Thyroid gland (tissue), 4 donors: ENCODE measurements at regions not wholly inside any gene's neighbourhood (a gene's known extent, or its start where the extent isn't known, plus 50 kb on each side); places are given as distances from the start of the nearest gene placed in this dataset.
"Not testable (repeated sequence)": the region's sequence is repeated elsewhere in the genome, so short reads cannot be mapped to it uniquely, and the experiment has no call there.

Experiments used
- DNase-seq, 2 donors: peaks; one replicate each; pipeline ENCODE4 v3.0.0-alpha.2; 2019
- H3K27ac ChIP-seq, 3 donors: fragments of 200-600 bp; sonication (generic); 1 replicate in 2 of 3; 2 replicates in 1 of 3; pipeline ENCODE4 v1.5.1; 2016 to 2019; ENCODE audit warnings: mild to moderate bottlenecking in 1 of 3, moderate library complexity in 1 of 3
- H3K27me3 ChIP-seq: fragments of 200-600 bp; sonication (generic); one replicate; pipeline ENCODE4 v1.5.1; 2019
- H3K36me3 ChIP-seq, 2 donors: fragments of 200-600 bp; sonication (generic); one replicate each; pipeline ENCODE4 v1.5.1; 2016 to 2019
- H3K4me1 ChIP-seq, 2 donors: fragments of 200-600 bp; sonication (generic); one replicate each; pipeline ENCODE4 v1.5.1; 2017 to 2019
- H3K4me3 ChIP-seq, 3 donors: fragments of 200-600 bp; sonication (generic); replicated peaks in 1 of 3; 1 replicate in 2 of 3; 2 replicates in 1 of 3; pipeline ENCODE4 v1.5.1; 2016; ENCODE audit warnings: mild to moderate bottlenecking in 1 of 3
- H3K9me3 ChIP-seq: fragments of 200-600 bp; sonication (generic); one replicate; pipeline ENCODE4 v1.5.1; 2017
- POLR2A ChIP-seq, 2 donors: fragments of 450-650 bp; IDR thresholded peaks; one replicate each; pipeline ENCODE4 v1.6.1; 2017; ENCODE audit warnings: antibody characterized with exemption in 2 of 2, mild to moderate bottlenecking in 2 of 2, moderate library complexity in 1 of 2
- WGBS, 2 donors: methylation state at CpG; one replicate each; pipeline ENCODE4 v1.1.5; 2017; 5-methylcytosine and 5-hydroxymethylcytosine counted together
- intact Hi-C: fragments of 100-400 bp; cut with DNase I; formaldehyde crosslinking; loops from one replicate; pipeline ENCODE4 v1.15.1; 2023
- TF ChIP-seq, protein P1 (sequence below), 6 experiments: fragments of 200-600 bp in 3 of 6; fragments of 450-650 bp in 3 of 6; sonication (generic) in 3 of 6; IDR thresholded peaks; one replicate each; pipeline ENCODE4 v1.5.1; 2016 to 2019; ENCODE audit warnings: antibody characterized with exemption in 6 of 6, mild to moderate bottlenecking in 2 of 6, inconsistent platforms in 1 of 6, moderate library complexity in 1 of 6

DNA sequence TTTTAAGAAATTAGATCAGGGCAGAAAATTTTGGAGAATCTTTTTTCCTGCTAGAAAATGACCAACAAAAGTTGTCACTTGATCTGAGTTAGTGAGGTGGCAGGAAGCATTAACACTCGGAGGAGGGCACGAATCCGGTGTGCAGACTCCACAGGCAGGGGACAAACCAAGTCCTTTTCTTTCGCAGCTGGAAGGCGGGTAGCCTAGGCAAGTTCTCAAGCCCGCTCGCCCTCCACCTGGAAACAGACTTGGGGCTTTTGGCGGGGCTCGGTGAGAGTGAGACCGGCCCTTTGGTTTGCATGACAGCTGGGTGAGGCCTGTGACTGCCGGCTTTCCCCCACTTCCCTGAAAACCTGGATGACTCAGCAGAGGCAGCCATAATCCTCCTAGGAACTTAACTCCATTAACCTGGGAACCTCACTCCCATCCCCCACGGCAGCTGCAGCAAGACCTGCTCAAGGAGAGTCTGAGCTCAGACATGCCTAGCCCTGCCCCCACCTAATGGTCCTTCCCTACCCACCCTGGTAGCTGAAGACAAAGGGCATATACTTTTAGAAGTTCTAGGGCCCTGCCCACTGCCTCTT is 134.8 kb downstream of the MFSD1 start:
- Histone ChIP-seq H3K27me3 (no peaks in the 10 kb centered on the region), H3K27ac (no peak overlapping the region), H3K4me1 (no peaks in the 10 kb centered on the region), H3K9me3 (no peaks in the 10 kb centered on the region), H3K4me3 (no peak overlapping the region), H3K36me3 (no peaks in the 10 kb centered on the region)
- no peak for TF ChIP-seq POLR2A (IDR thresholded peaks at IDR 0.05)
- TF ChIP-seq, protein P1, sequence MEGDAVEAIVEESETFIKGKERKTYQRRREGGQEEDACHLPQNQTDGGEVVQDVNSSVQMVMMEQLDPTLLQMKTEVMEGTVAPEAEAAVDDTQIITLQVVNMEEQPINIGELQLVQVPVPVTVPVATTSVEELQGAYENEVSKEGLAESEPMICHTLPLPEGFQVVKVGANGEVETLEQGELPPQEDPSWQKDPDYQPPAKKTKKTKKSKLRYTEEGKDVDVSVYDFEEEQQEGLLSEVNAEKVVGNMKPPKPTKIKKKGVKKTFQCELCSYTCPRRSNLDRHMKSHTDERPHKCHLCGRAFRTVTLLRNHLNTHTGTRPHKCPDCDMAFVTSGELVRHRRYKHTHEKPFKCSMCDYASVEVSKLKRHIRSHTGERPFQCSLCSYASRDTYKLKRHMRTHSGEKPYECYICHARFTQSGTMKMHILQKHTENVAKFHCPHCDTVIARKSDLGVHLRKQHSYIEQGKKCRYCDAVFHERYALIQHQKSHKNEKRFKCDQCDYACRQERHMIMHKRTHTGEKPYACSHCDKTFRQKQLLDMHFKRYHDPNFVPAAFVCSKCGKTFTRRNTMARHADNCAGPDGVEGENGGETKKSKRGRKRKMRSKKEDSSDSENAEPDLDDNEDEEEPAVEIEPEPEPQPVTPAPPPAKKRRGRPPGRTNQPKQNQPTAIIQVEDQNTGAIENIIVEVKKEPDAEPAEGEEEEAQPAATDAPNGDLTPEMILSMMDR (IDR thresholded peaks at IDR 0.05), result no peak
- intact Hi-C loops, result no loop called here
- WGBS, 2 donors, result 65 to 76% methylated on average over 12 of the region's 12 CpGs
- no peak for DNase-seq

DNA sequence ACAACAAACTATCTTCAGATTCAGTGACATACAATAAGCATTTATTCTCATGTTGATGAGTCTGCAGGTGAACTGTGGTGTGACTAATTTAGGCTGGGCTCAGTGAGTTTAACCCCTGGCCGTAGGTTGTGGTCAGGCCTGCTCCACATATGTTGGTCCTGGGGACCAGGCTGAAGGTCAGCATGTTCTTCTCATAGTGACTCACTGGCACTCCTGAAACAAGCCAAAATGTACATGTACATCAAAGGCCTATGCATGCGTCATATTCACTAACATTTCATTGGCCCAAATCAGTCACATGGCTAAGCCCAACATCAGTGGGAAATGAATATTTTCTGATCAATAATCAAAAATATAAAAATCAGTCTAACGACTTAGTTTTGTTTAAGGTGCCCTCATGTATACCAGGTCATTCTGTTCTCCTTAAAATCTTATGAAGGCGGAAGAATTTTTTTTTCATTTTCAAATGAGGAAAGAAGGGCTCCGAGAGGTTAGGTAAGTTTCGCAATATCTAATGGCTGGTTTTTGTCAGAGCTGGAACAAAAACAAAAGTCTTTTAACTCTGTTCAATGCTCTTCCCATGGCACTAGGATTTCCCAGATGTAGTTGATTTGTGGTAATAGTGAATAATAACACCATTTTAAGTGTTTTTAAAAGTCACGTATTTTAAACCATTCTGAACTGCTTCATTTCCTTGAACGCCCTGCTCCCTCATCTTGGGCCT is 148.5 kb downstream of the MFSD1 start:
- Histone ChIP-seq H3K4me3 (no peak overlapping the region), H3K9me3 (no peaks in the 10 kb centered on the region), H3K27ac (no peak overlapping the region), H3K27me3 (no peaks in the 10 kb centered on the region), H3K36me3 (no peaks in the 10 kb centered on the region), H3K4me1 (no peaks in the 10 kb centered on the region)
- WGBS, 2 donors, result 84 to 85% methylated on average over 8 of the region's 8 CpGs
- intact Hi-C loops, result no loop called here
- DNase-seq, result no peak
- TF ChIP-seq POLR2A (IDR thresholded peaks at IDR 0.05), result no peak
- TF ChIP-seq, protein P1 (IDR thresholded peaks at IDR 0.05), result no peak

DNA sequence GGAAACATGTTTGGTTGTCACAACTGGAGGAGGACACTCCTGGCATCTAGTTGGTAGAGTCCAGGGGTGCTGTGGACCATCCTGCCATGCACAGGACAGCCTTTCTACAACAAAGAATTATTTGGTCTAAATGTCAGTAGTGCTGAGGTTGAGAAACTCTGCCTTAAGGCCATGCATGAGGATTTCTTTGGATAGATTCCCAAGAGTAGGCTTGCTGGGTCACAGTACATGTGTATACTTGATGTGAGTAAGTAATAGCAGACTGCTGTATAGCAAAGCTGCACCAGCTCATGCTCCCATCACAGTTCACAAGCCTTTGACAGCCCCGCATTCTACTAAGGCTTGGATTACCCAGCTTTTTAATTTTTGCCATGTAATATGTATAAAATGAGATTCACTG is 151.3 kb downstream of the MFSD1 start:
- no peaks in the 10 kb centered on the region for H3K9me3 ChIP-seq
- H3K27me3 ChIP-seq, result no peaks in the 10 kb centered on the region
- intact Hi-C loops, result no loop called here
- no peak for DNase-seq
- no peak overlapping the region for H3K27ac ChIP-seq
- H3K4me1 ChIP-seq, result no peaks in the 10 kb centered on the region
- TF ChIP-seq POLR2A (IDR thresholded peaks at IDR 0.05), result no peak
- TF ChIP-seq, protein P1 (IDR thresholded peaks at IDR 0.05), result no peak
- H3K4me3 ChIP-seq, result no peak overlapping the region
- no peaks in the 10 kb centered on the region for H3K36me3 ChIP-seq
- WGBS, 2 donors, result 47 to 96% methylated on average over 1 of the region's 1 CpG

DNA sequence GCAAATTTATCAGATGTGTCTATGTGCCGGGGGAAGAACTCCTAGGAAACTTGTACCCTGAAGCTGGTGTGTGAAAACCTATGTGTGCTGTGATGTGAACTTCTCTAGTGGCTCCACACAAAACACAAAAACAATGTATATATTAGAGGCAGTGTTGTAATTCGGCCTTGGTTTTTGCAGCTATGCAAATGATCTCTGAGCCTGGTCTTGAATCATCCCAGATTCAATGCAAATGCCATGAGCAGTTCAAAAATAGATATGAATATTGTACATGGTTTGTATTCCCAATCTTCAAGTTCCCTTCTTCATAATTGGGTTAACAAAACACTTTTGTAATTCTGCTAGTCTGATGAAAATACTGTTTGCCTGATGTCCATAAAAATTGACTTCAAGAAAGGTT is 152.6 kb downstream of the MFSD1 start:
- no peaks in the 10 kb centered on the region for H3K4me1 ChIP-seq
- no peak overlapping the region for H3K27ac ChIP-seq
- H3K27me3 ChIP-seq, result no peaks in the 10 kb centered on the region
- no peak for TF ChIP-seq POLR2A (IDR thresholded peaks at IDR 0.05)
- TF ChIP-seq, protein P1 (IDR thresholded peaks at IDR 0.05), result no peak
- WGBS, 2 donors, result 72 to 76% methylated on average over 2 of the region's 2 CpGs
- intact Hi-C loops, result no loop called here
- H3K4me3 ChIP-seq, result no peak overlapping the region
- no peaks in the 10 kb centered on the region for H3K9me3 ChIP-seq
- DNase-seq, result no peak
- no peaks in the 10 kb centered on the region for H3K36me3 ChIP-seq

DNA sequence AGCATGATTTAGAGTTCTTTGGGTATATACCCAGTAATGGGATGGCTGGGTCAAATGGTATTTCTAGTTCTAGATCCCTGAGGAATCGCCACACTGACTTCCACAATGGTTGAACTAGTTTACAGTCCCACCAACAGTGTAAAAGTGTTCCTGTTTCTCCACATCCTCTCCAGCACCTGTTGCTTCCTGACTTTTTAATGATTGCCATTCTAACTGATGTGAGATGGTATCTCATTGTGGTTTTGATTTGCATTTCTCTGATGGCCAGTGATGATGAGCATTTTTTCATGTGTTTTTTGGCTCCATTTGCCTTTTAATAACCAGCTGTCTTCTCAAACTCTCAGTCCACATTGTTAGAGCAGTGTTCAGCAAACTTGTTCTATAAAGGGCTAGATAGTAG is 155.9 kb downstream of the MFSD1 start:
- H3K9me3 ChIP-seq, H3K36me3 ChIP-seq, intact Hi-C loops, H3K27ac ChIP-seq, DNase-seq, H3K27me3 ChIP-seq, H3K4me1 ChIP-seq, H3K4me3 ChIP-seq: not testable (repeated sequence)
- WGBS, 2 donors, result no CpG with 5 or more reads among the region's 1 CpG
